ENCODE measurements at regions not wholly inside any gene's neighbourhood (a gene's known extent, or its start where the extent isn't known, plus 50 kb on each side); places are given as distances from the start of the nearest gene placed in this dataset.

- Histone ChIP-seq H3K36me3 (replicated peaks; ENCODE audit: insufficient read depth, low read depth) (no peaks in the 10 kb centered on the region), H3K79me2 (no peaks in the 10 kb centered on the region), H3K27ac (no peak overlapping the region), H3K4me1 (ENCODE audit: insufficient read depth) (no peaks in the 10 kb centered on the region), H3K4me2 (no peak overlapping the region), H3K4me3 (no peak overlapping the region), H3K9me2 (replicated peaks; ENCODE audit: insufficient read depth) (no peaks in the 10 kb centered on the region), H3K9me3 (ENCODE audit: low read depth) (no peaks in the 10 kb centered on the region), H3K27me3 (no peaks in the 10 kb centered on the region), H4K20me1 (ENCODE audit: insufficient read depth, poor library complexity, severe bottlenecking) (no peaks in the 10 kb centered on the region), H2AFZ (no peak overlapping the region)
- TF ChIP-seq CTCF (IDR thresholded peaks at IDR 0.05; ENCODE audit: poor library complexity) = no peak
- no peak for DNase-seq (ENCODE audit: low spot score)
- WGBS (ENCODE audit: low lambda C conversion rate, missing lambda C conversion rate) = 94% methylated on average over 29 of the region's 29 CpGs
These were observed 340.1 kb downstream of the EIPR1 start for GRCh38 chr2:3037196-3038194.

- TF ChIP-seq EZH2phosphoT487 (IDR thresholded peaks at IDR 0.05; ENCODE audit: low read depth, severe bottlenecking, unreplicated experiment) = no peak
- no peak for TF ChIP-seq CTCF (IDR thresholded peaks at IDR 0.05; ENCODE audit: poor library complexity)
- TF ChIP-seq EZH2 (IDR thresholded peaks at IDR 0.05; ENCODE audit: borderline replicate concordance) = no peak
- H3K27me3 ChIP-seq = no peaks in the 10 kb centered on the region
- no peak overlapping the region for H3K27ac ChIP-seq
- no peaks in the 10 kb centered on the region for H3K36me3 ChIP-seq (replicated peaks; ENCODE audit: insufficient read depth, low read depth)
- no peak overlapping the region for H3K4me3 ChIP-seq
- H3K4me1 ChIP-seq (ENCODE audit: insufficient read depth) = no peaks in the 10 kb centered on the region
- H3K9me2 ChIP-seq (replicated peaks; ENCODE audit: insufficient read depth) = no peaks in the 10 kb centered on the region
- H3K9me3 ChIP-seq (ENCODE audit: low read depth) = no peaks in the 10 kb centered on the region
- no peak for DNase-seq (ENCODE audit: low spot score)
- WGBS (ENCODE audit: low lambda C conversion rate, missing lambda C conversion rate) = 94% methylated on average over 18 of the region's 18 CpGs
- no peak overlapping the region for H2AFZ ChIP-seq
- no peaks in the 10 kb centered on the region for H3K79me2 ChIP-seq
- no peaks in the 10 kb centered on the region for H4K20me1 ChIP-seq (ENCODE audit: insufficient read depth, poor library complexity, severe bottlenecking)
- no peak overlapping the region for H3K4me2 ChIP-seq
These were observed 341.0 kb downstream of the EIPR1 start for GRCh38 chr2:3036432-3037125.

GRCh38 chr2:3035385-3036050, 342.1 kb downstream of the EIPR1 start:
- H3K36me3 ChIP-seq (replicated peaks; ENCODE audit: insufficient read depth, low read depth) = no peaks in the 10 kb centered on the region
- H3K9me3 ChIP-seq (ENCODE audit: low read depth) = no peaks in the 10 kb centered on the region
- no peak for DNase-seq (ENCODE audit: low spot score)
- no peaks in the 10 kb centered on the region for H4K20me1 ChIP-seq (ENCODE audit: insufficient read depth, poor library complexity, severe bottlenecking)
- H3K27ac ChIP-seq = no peak overlapping the region
- no peaks in the 10 kb centered on the region for H3K79me2 ChIP-seq
- H3K4me3 ChIP-seq = no peak overlapping the region
- 93% methylated on average over 21 of the region's 21 CpGs for WGBS (ENCODE audit: low lambda C conversion rate, missing lambda C conversion rate)
- no peaks in the 10 kb centered on the region for H3K4me1 ChIP-seq (ENCODE audit: insufficient read depth)
- no peaks in the 10 kb centered on the region for H3K27me3 ChIP-seq
- TF ChIP-seq CTCF (IDR thresholded peaks at IDR 0.05; ENCODE audit: poor library complexity) (no peak), EZH2 (IDR thresholded peaks at IDR 0.05; ENCODE audit: borderline replicate concordance) (no peak), EZH2phosphoT487 (IDR thresholded peaks at IDR 0.05; ENCODE audit: low read depth, severe bottlenecking, unreplicated experiment) (no peak)
- H3K4me2 ChIP-seq = no peak overlapping the region
- H3K9me2 ChIP-seq (replicated peaks; ENCODE audit: insufficient read depth) = no peaks in the 10 kb centered on the region
- H2AFZ ChIP-seq = no peak overlapping the region
